H9 (cell line): ENCODE measurements at regions not wholly inside any gene's neighbourhood (a gene's known extent, or its start where the extent isn't known, plus 50 kb on each side); places are given as distances from the start of the nearest gene placed in this dataset.

Experiments
- DNase-seq: peaks from one replicate; pipeline ENCODE4 v3.0.0-alpha.2; 2017
- H2AFZ ChIP-seq: one replicate; pipeline ENCODE4 v1.6.1; 2013; ENCODE audit warnings: mild to moderate bottlenecking, low read length, control low read depth, moderate library complexity
- H2AK5ac ChIP-seq: 2 replicates; pipeline ENCODE4 v1.6.1; 2013; ENCODE audit warnings: low read length, control low read depth, mixed read lengths; ENCODE audit not compliant: insufficient read length
- H2BK120ac ChIP-seq: one replicate; pipeline ENCODE4 v1.6.1; 2013; ENCODE audit warnings: low read depth, mild to moderate bottlenecking, low read length, control low read depth, inconsistent platforms; ENCODE audit not compliant: poor library complexity, severe bottlenecking
- H2BK12ac ChIP-seq: 2 replicates; pipeline ENCODE4 v1.6.1; 2013; ENCODE audit warnings: low read length, control low read depth, mixed read lengths, low read depth; ENCODE audit not compliant: insufficient read length
- H2BK15ac ChIP-seq: 2 replicates; pipeline ENCODE4 v1.6.1; 2013; ENCODE audit warnings: low read depth, low read length, control low read depth
- H2BK20ac ChIP-seq: one replicate; pipeline ENCODE4 v1.6.1; 2013; ENCODE audit warnings: low read depth, mild to moderate bottlenecking, low read length, control low read depth, inconsistent platforms; ENCODE audit not compliant: poor library complexity, severe bottlenecking
- H2BK5ac ChIP-seq: 2 replicates; pipeline ENCODE4 v1.6.1; 2013; ENCODE audit warnings: low read length, control low read depth, mixed read lengths; ENCODE audit not compliant: insufficient read length
- H3K14ac ChIP-seq: 2 replicates; pipeline ENCODE4 v1.6.1; 2013; ENCODE audit warnings: low read length, control low read depth; ENCODE audit not compliant: insufficient read depth
- H3K18ac ChIP-seq: 2 replicates; pipeline ENCODE4 v1.6.1; 2013; ENCODE audit warnings: low read depth, mild to moderate bottlenecking, mixed read lengths, low read length, control low read depth; ENCODE audit not compliant: insufficient read length
- H3K23ac ChIP-seq: 2 replicates; pipeline ENCODE4 v1.6.1; 2013; ENCODE audit warnings: low read length, control low read depth, mixed read lengths, low read depth; ENCODE audit not compliant: insufficient read length
- H3K23me2 ChIP-seq: 2 replicates; pipeline ENCODE4 v1.6.1; 2013; ENCODE audit warnings: low read depth, mild to moderate bottlenecking, mixed read lengths, low read length, control low read depth; ENCODE audit not compliant: insufficient read length, poor library complexity, severe bottlenecking
- H3K27ac ChIP-seq: 2 replicates; pipeline ENCODE4 v1.5.1; 2013; ENCODE audit warnings: low read length, control low read depth, mixed read lengths, low read depth; ENCODE audit not compliant: insufficient read length
- H3K27me3 ChIP-seq: 2 replicates; pipeline ENCODE4 v1.6.1; 2013; ENCODE audit warnings: low read length, control low read depth, inconsistent platforms; ENCODE audit not compliant: insufficient read depth
- H3K4ac ChIP-seq: 2 replicates; pipeline ENCODE4 v1.6.1; 2013; ENCODE audit warnings: low read depth, mild to moderate bottlenecking, control low read depth, inconsistent platforms, low read length, moderate library complexity
- H3K4me1 ChIP-seq: 2 replicates; pipeline ENCODE4 v1.6.1; 2013; ENCODE audit warnings: low read length, control low read depth, inconsistent platforms; ENCODE audit not compliant: insufficient read depth
- H3K4me2 ChIP-seq: 2 replicates; pipeline ENCODE4 v1.6.1; 2013; ENCODE audit warnings: low read length, control low read depth, mixed read lengths; ENCODE audit not compliant: insufficient read length, insufficient read depth
- H3K56ac ChIP-seq: 2 replicates; pipeline ENCODE4 v1.6.1; 2013; ENCODE audit warnings: low read depth, mild to moderate bottlenecking, mixed read lengths, low read length, control low read depth; ENCODE audit not compliant: insufficient read length
- H3K79me1 ChIP-seq: 2 replicates; pipeline ENCODE4 v1.6.1; 2013; ENCODE audit warnings: low read depth, mild to moderate bottlenecking, moderate library complexity, low read length, control low read depth, inconsistent platforms; ENCODE audit not compliant: insufficient read depth, poor library complexity, severe bottlenecking
- H3K79me2 ChIP-seq: 2 replicates; pipeline ENCODE4 v1.6.1; 2013; ENCODE audit warnings: low read length, control low read depth, inconsistent platforms; ENCODE audit not compliant: insufficient read depth
- H3K9ac ChIP-seq: 2 replicates; pipeline ENCODE4 v1.6.1; 2013; ENCODE audit warnings: low read length, control low read depth, mixed read lengths; ENCODE audit not compliant: insufficient read length; ENCODE audit errors: extremely low read depth
- H3K9me3 ChIP-seq: one replicate; pipeline ENCODE4 v1.6.1; 2013; ENCODE audit warnings: low read depth, low read length, inconsistent platforms; ENCODE audit not compliant: control insufficient read depth
- H3T11ph ChIP-seq: one replicate; pipeline ENCODE4 v1.6.1; 2013; ENCODE audit warnings: mild to moderate bottlenecking, low read length, control low read depth, inconsistent platforms
- H4K20me1 ChIP-seq: one replicate; pipeline ENCODE4 v1.6.1; 2013; ENCODE audit not compliant: control insufficient read depth, insufficient read length, insufficient read depth
- H4K5ac ChIP-seq: 2 replicates; pipeline ENCODE4 v1.6.1; 2013; ENCODE audit warnings: low read depth, mild to moderate bottlenecking, mixed read lengths, low read length, control low read depth; ENCODE audit not compliant: insufficient read length
- H4K8ac ChIP-seq: replicated peaks from 2 replicates; pipeline ENCODE4 v1.6.1; 2013; ENCODE audit warnings: low read length, control low read depth, mixed read lengths, low read depth; ENCODE audit not compliant: insufficient read length
- H4K91ac ChIP-seq: 2 replicates; pipeline ENCODE4 v1.6.1; 2013; ENCODE audit warnings: low read depth, mild to moderate bottlenecking, moderate library complexity, mixed read lengths, low read length, control low read depth; ENCODE audit not compliant: insufficient read length
- H3K27ac Mint-ChIP-seq, 3 experiments: 2 replicates in 2 of 3; 3 replicates in 1 of 3; pipeline ENCODE4 v1.8.0; 2020 to 2021; ENCODE audit warnings: mixed read lengths in 3 of 3, mild to moderate bottlenecking in 1 of 3, moderate library complexity in 1 of 3
- H3K27me3 Mint-ChIP-seq: 2 replicates; pipeline ENCODE4 v1.8.0; 2021; ENCODE audit warnings: low read depth, mild to moderate bottlenecking, moderate library complexity, mixed read lengths
- H3K36me3 Mint-ChIP-seq, 3 experiments: 2 replicates in 2 of 3; 3 replicates in 1 of 3; pipeline ENCODE4 v1.8.0; 2020 to 2021; ENCODE audit warnings: low read depth in 3 of 3, mixed read lengths in 3 of 3; ENCODE audit not compliant: insufficient read depth in 1 of 3
- H3K4me1 Mint-ChIP-seq, 2 experiments: 2 replicates each; pipeline ENCODE4 v1.8.0; 2020; ENCODE audit warnings: mixed read lengths in 2 of 2
- H3K4me3 Mint-ChIP-seq, 2 experiments: 2 replicates in 1 of 2; 3 replicates in 1 of 2; pipeline ENCODE4 v1.8.0; 2020 to 2021; ENCODE audit warnings: mild to moderate bottlenecking in 2 of 2, mixed read lengths in 2 of 2, moderate library complexity in 1 of 2
- H3K9me3 Mint-ChIP-seq, 2 experiments: 2 replicates in 1 of 2; 3 replicates in 1 of 2; pipeline ENCODE4 v1.8.0; 2020; ENCODE audit warnings: mild to moderate bottlenecking in 2 of 2, mixed read lengths in 2 of 2, moderate library complexity in 1 of 2
- WGBS: extraction: QIAGEN DNeasy Blood & Tissue Kit; methylation state at CpG from one replicate; pipeline ENCODE4 v1.1.7; 2013; ENCODE audit warnings: missing lambda C conversion rate, low lambda C conversion rate, mixed read lengths; ENCODE audit not compliant: insufficient read length; ENCODE audit errors: extremely low coverage; 5-methylcytosine and 5-hydroxymethylcytosine counted together
- TF ChIP-seq, protein P1 (sequence below): fragments of 200-600 bp; sonication (generic); conservative IDR thresholded peaks from 3 replicates; pipeline ENCODE4 v1.8.0; 2021; ENCODE audit warnings: antibody characterized with exemption, mild to moderate bottlenecking

DNA sequence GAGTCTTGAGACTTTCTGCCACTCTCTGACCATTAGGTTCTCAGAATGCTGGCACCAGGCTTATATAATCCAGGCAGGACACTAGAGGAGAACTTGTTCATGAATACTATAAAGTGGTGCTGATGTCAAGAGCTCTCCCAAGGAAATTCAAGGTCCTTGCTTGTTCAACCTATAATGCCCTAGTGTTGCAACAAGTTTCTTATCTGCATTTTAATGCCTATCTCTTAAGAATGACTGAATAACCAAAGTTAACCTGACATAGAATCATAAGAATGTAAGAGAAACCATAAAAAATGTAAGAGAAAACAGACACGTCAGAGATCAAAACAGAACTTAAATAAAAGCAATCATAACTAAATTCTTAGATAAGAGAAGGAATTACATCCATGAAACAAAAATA is 640.8 kb upstream of the SGCD start:
- H3K27me3 ChIP-seq = no peaks in the 10 kb centered on the region
- H2BK20ac ChIP-seq = no peak overlapping the region
- no peak overlapping the region for H2BK15ac ChIP-seq
- TF ChIP-seq, protein P1, sequence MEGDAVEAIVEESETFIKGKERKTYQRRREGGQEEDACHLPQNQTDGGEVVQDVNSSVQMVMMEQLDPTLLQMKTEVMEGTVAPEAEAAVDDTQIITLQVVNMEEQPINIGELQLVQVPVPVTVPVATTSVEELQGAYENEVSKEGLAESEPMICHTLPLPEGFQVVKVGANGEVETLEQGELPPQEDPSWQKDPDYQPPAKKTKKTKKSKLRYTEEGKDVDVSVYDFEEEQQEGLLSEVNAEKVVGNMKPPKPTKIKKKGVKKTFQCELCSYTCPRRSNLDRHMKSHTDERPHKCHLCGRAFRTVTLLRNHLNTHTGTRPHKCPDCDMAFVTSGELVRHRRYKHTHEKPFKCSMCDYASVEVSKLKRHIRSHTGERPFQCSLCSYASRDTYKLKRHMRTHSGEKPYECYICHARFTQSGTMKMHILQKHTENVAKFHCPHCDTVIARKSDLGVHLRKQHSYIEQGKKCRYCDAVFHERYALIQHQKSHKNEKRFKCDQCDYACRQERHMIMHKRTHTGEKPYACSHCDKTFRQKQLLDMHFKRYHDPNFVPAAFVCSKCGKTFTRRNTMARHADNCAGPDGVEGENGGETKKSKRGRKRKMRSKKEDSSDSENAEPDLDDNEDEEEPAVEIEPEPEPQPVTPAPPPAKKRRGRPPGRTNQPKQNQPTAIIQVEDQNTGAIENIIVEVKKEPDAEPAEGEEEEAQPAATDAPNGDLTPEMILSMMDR = no peak
- H3K23me2 ChIP-seq = no peaks in the 10 kb centered on the region
- no peak overlapping the region for H3K56ac ChIP-seq
- Mint-ChIP-seq H3K9me3 (no peaks in the 10 kb centered on the region), H3K27me3 (no peaks in the 10 kb centered on the region), H3K4me3 (no peak overlapping the region), H3K27ac (no peak overlapping the region), H3K4me1 (0 out of 4 replicates have a peak, but pooled peaks cover 4 to 5% of the 10 kb centered on the region in 2 experiments), H3K36me3 (no peaks in the 10 kb centered on the region; a peak in 1 of 7 replicates)
- H4K91ac ChIP-seq = no peak overlapping the region
- H4K5ac ChIP-seq = no peak overlapping the region
- no peaks in the 10 kb centered on the region for H3K79me2 ChIP-seq
- no CpG with 5 or more reads among the region's 1 CpG for WGBS
- no peak overlapping the region for H2BK120ac ChIP-seq
- no peak overlapping the region for H2BK5ac ChIP-seq
- no peaks in the 10 kb centered on the region for H3K4me1 ChIP-seq
- H2AK5ac ChIP-seq = no peak overlapping the region
- H3K27ac ChIP-seq = no peak overlapping the region
- H4K8ac ChIP-seq = no peak overlapping the region
- no peak overlapping the region for H3K4ac ChIP-seq
- H3K23ac ChIP-seq = no peak overlapping the region
- no peak overlapping the region for H2BK12ac ChIP-seq
- no peak overlapping the region for H3K18ac ChIP-seq
- H4K20me1 ChIP-seq = no peaks in the 10 kb centered on the region
- H3K9me3 ChIP-seq = no peaks in the 10 kb centered on the region
- no peak overlapping the region for H2AFZ ChIP-seq
- H3K14ac ChIP-seq = no peak overlapping the region
- H3K9ac ChIP-seq = no peak overlapping the region
- H3K4me2 ChIP-seq = no peak overlapping the region
- H3K79me1 ChIP-seq = no peaks in the 10 kb centered on the region
- H3T11ph ChIP-seq = no peak overlapping the region
- no peak for DNase-seq
